A549 (cell line): ENCODE measurements at regions not wholly inside any gene's neighbourhood (a gene's known extent, or its start where the extent isn't known, plus 50 kb on each side); places are given as distances from the start of the nearest gene placed in this dataset.

Experiments used
- ESRRA ChIP-seq: fragments of 150-350 bp; IDR thresholded peaks from 2 replicates; pipeline ENCODE4 v1.6.1; 2014; ENCODE audit warnings: mild to moderate bottlenecking, low read length, borderline replicate concordance
- HDAC2 ChIP-seq: fragments of 200-600 bp; sonication (generic); IDR thresholded peaks from 2 replicates; pipeline ENCODE4 v1.6.1; 2016
- JUN ChIP-seq, 2 experiments: fragments of >200 bp; sonication (Bioruptor Twin); formaldehyde crosslinking; IDR thresholded peaks; 2 replicates in 1 of 2; 3 replicates in 1 of 2; pipeline ENCODE4 v1.6.1; 2016 to 2017
- POLR2A ChIP-seq: IDR thresholded peaks from 2 replicates; pipeline ENCODE4 v1.6.1; 2012; ENCODE audit warnings: mild to moderate bottlenecking, low read length
- TF ChIP-seq, protein P1 (sequence below): fragments of >200 bp; sonication (Bioruptor Twin); formaldehyde crosslinking; IDR thresholded peaks from 3 replicates; pipeline ENCODE4 v1.5.1; 2016

DNA sequence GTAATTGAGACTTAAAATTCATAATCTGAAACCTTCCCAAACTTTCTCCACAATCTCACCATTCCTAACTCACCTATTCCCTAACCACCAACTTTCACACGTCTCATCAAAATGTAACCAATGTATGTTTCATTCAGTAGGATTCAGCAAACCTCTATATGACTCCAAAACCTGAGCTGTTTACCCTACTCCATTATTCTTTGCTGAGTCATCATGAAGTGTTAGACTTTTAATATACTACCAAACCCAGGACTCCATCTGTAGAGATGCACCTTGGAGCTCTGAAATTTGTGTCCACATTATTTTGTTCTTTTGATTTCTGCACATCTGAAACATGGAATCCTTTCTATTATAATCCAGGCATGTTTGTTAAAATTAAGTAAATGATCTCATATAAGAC lies 727.0 kb upstream of the PIK3C3 start:
- TF ChIP-seq, protein P1, sequence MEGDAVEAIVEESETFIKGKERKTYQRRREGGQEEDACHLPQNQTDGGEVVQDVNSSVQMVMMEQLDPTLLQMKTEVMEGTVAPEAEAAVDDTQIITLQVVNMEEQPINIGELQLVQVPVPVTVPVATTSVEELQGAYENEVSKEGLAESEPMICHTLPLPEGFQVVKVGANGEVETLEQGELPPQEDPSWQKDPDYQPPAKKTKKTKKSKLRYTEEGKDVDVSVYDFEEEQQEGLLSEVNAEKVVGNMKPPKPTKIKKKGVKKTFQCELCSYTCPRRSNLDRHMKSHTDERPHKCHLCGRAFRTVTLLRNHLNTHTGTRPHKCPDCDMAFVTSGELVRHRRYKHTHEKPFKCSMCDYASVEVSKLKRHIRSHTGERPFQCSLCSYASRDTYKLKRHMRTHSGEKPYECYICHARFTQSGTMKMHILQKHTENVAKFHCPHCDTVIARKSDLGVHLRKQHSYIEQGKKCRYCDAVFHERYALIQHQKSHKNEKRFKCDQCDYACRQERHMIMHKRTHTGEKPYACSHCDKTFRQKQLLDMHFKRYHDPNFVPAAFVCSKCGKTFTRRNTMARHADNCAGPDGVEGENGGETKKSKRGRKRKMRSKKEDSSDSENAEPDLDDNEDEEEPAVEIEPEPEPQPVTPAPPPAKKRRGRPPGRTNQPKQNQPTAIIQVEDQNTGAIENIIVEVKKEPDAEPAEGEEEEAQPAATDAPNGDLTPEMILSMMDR, result no peak
- no peak for TF ChIP-seq ESRRA
- TF ChIP-seq POLR2A, result no peak
- TF ChIP-seq JUN (IDR thresholded peaks at IDR 0.05), result no peak
- no peak for TF ChIP-seq HDAC2
